HCT116 (cell line): ENCODE measurements at regions not wholly inside any gene's neighbourhood (a gene's known extent, or its start where the extent isn't known, plus 50 kb on each side); places are given as distances from the start of the nearest gene placed in this dataset.

Source experiments
- ATAC-seq: fragments of 200-7000 bp; cut with Tn5 transposase; 2 replicates; pipeline ENCODE4 v1.9.1; 2020; ENCODE audit warnings: mild to moderate bottlenecking, moderate library complexity
- BruUV-seq: library from RNA; stranded (reverse); fragments of 400-500 nt; replicated peaks from 2 replicates; lab custom pipeline; 2021; lab: Mats Ljungman, UMichigan
- CTCF ChIA-PET: fragments of 300-600 bp; sonication (Branson Sonifier 250); formaldehyde crosslinking; loops from one replicate; lab custom pipeline; 2021; ENCODE audit warnings: antibody characterized with exemption; lab: Charles Lee
- POLR2A ChIA-PET: fragments of 300-600, 350-600 bp; sonication (Branson Sonifier 250); formaldehyde crosslinking; loops from one replicate; lab custom pipeline; 2021; ENCODE audit warnings: antibody characterized with exemption; lab: Charles Lee
- RAD21 ChIA-PET, 2 experiments: fragments of 300-600 bp; sonication (Branson Sonifier 250); formaldehyde crosslinking; loops; one replicate each; lab custom pipeline; 2023; ENCODE audit warnings: low total read pairs in 2 of 2; ENCODE audit not compliant: uncharacterized antibody in 2 of 2, unreplicated experiment in 2 of 2, low non-redundant PET in 1 of 2; lab: Charles Lee
- DNase-seq: peaks from one replicate; pipeline ENCODE4 v3.0.0-alpha.2; 2010; ENCODE audit warnings: low read depth, low spot score
- H2AFZ ChIP-seq: fragments of 200-600 bp; shearing (Covaris generic), sonication (generic); 2 replicates; pipeline ENCODE4 v1.6.1; 2017; ENCODE audit warnings: low read depth, mixed run types, mixed read lengths, antibody characterized with exemption, low read length; ENCODE audit not compliant: poor library complexity, severe bottlenecking
- H3K27ac ChIP-seq: 2 replicates; pipeline ENCODE4 v1.5.1; 2012; ENCODE audit warnings: low read depth, low read length
- H3K27me3 ChIP-seq: fragments of 200-600 bp; sonication (generic); 2 replicates; pipeline ENCODE4 v1.6.1; 2016; ENCODE audit warnings: mixed run types, low read length, mixed read lengths; ENCODE audit not compliant: insufficient read depth
- H3K36me3 ChIP-seq, 2 experiments: fragments of 200-500 bp in 1 of 2; fragments of 200-600 bp in 1 of 2; sonication (Bioruptor generic) in 1 of 2; sonication (generic) in 1 of 2; 2 replicates each; pipeline versions ENCODE4 v1.5.1 to v1.6.1; 2014 to 2016; ENCODE audit warnings: low read length in 2 of 2, inconsistent platforms in 1 of 2, mixed read lengths in 1 of 2, mixed run types in 1 of 2; ENCODE audit not compliant: insufficient read depth in 2 of 2, control insufficient read depth in 1 of 2
- H3K4me1 ChIP-seq, 2 experiments: fragments of 200-600 bp in 1 of 2; sonication (generic) in 1 of 2; 2 replicates each; pipeline versions ENCODE4 v1.5.1 to v1.6.1; 2012 to 2017; ENCODE audit warnings: low read length in 2 of 2, inconsistent platforms in 1 of 2, mild to moderate bottlenecking in 1 of 2, mixed read lengths in 1 of 2, mixed run types in 1 of 2, moderate library complexity in 1 of 2; ENCODE audit not compliant: insufficient read depth in 2 of 2, control insufficient read depth in 1 of 2
- H3K4me2 ChIP-seq: fragments of 200-600 bp; sonication (generic); 2 replicates; pipeline ENCODE4 v1.6.1; 2017; ENCODE audit warnings: mixed run types, low read length, mixed read lengths
- H3K4me3 ChIP-seq, 2 experiments: fragments of 200-600 bp in 1 of 2; sonication (generic) in 1 of 2; replicated peaks in 1 of 2; 2 replicates each; pipeline ENCODE4 v1.5.1; 2011 to 2016; ENCODE audit warnings: low read length in 2 of 2, control low read depth in 1 of 2, low read depth in 1 of 2, mild to moderate bottlenecking in 1 of 2, mixed read lengths in 1 of 2, mixed run types in 1 of 2
- H3K79me2 ChIP-seq: fragments of 200-600 bp; sonication (generic); 2 replicates; pipeline ENCODE4 v1.6.1; 2017; ENCODE audit warnings: mild to moderate bottlenecking, mixed run types, low read length, moderate library complexity, mixed read lengths; ENCODE audit not compliant: insufficient read depth
- H3K9ac ChIP-seq: fragments of 200-600 bp; sonication (generic); 2 replicates; pipeline ENCODE4 v1.6.1; 2016; ENCODE audit warnings: low read length, mixed read lengths
- H3K9me2 ChIP-seq: fragments of 200-600 bp; sonication (generic), shearing (Covaris generic); 2 replicates; pipeline ENCODE4 v1.6.1; 2017; ENCODE audit warnings: mixed run types, mild to moderate bottlenecking, moderate library complexity; ENCODE audit not compliant: insufficient read depth
- H3K9me3 ChIP-seq, 2 experiments: fragments of 200-500 bp in 1 of 2; fragments of 200-600 bp in 1 of 2; sonication (Bioruptor generic) in 1 of 2; sonication (generic) in 1 of 2; 2 replicates each; pipeline ENCODE4 v1.6.1; 2014 to 2017; ENCODE audit warnings: low read length in 2 of 2, mixed read lengths in 2 of 2, inconsistent platforms in 1 of 2, low read depth in 1 of 2, mild to moderate bottlenecking in 1 of 2, mixed run types in 1 of 2, moderate library complexity in 1 of 2; ENCODE audit not compliant: control insufficient read depth in 1 of 2, insufficient read depth in 1 of 2
- H4K20me1 ChIP-seq: fragments of 200-600 bp; sonication (generic), shearing (Covaris generic); 2 replicates; pipeline ENCODE4 v1.6.1; 2017; ENCODE audit warnings: mixed run types, mild to moderate bottlenecking, moderate library complexity; ENCODE audit not compliant: insufficient read depth
- CBX3 ChIP-seq: IDR thresholded peaks from 2 replicates; pipeline ENCODE4 v1.6.1; 2012; ENCODE audit warnings: low read depth
- EGR1 ChIP-seq: IDR thresholded peaks from 2 replicates; pipeline ENCODE4 v1.6.1; 2012; ENCODE audit warnings: low read depth
- ELF1 ChIP-seq: IDR thresholded peaks from 2 replicates; pipeline ENCODE4 v1.6.1; 2012; ENCODE audit warnings: low read depth, borderline replicate concordance
- EZH2phosphoT487 ChIP-seq: fragments of 200-600 bp; IDR thresholded peaks from 2 replicates; pipeline ENCODE4 v1.6.1; 2018; ENCODE audit warnings: antibody characterized with exemption, borderline replicate concordance
- RAD21 ChIP-seq: IDR thresholded peaks from 2 replicates; pipeline ENCODE4 v1.6.1; 2012; ENCODE audit warnings: low read depth, mild to moderate bottlenecking
- SIN3A ChIP-seq: IDR thresholded peaks from 2 replicates; pipeline ENCODE4 v1.6.1; 2012; ENCODE audit warnings: low read depth
- SRF ChIP-seq: IDR thresholded peaks from 2 replicates; pipeline ENCODE4 v1.6.1; 2012; ENCODE audit warnings: low read depth
- ZNF274 ChIP-seq: fragments of 200-500 bp; sonication (Bioruptor generic); IDR thresholded peaks from 2 replicates; pipeline ENCODE4 v1.6.1; 2014; ENCODE audit warnings: mild to moderate bottlenecking, low read depth, low read length, inconsistent platforms
- intact Hi-C: fragments of 100-400 bp; cut with micrococcal nuclease; formaldehyde crosslinking; loops from 2 replicates; pipeline ENCODE4 v1.10.0; 2022
- TF ChIP-seq, protein P1 (sequence below): IDR thresholded peaks from 2 replicates; pipeline ENCODE4 v1.6.1; 2011; ENCODE audit warnings: mild to moderate bottlenecking, low read length, moderate library complexity; ENCODE audit not compliant: insufficient replicate concordance; ENCODE audit errors: extremely low read depth
- TF ChIP-seq, protein P2 (sequence below): IDR thresholded peaks from 2 replicates; pipeline ENCODE4 v1.6.1; 2012
- TF ChIP-seq, protein P3 (sequence below), 3 experiments: fragments of 200-600 bp in 1 of 3; sonication (generic) in 1 of 3; IDR thresholded peaks in 2 of 3; conservative IDR thresholded peaks in 1 of 3; 2 replicates each; pipeline ENCODE4 v1.5.1; 2012 to 2017; ENCODE audit warnings: low read depth in 2 of 3, low read length in 2 of 3, antibody characterized with exemption in 1 of 3, borderline replicate concordance in 1 of 3, control low read depth in 1 of 3, mild to moderate bottlenecking in 1 of 3, mixed read lengths in 1 of 3, mixed run types in 1 of 3, moderate library complexity in 1 of 3; ENCODE audit not compliant: insufficient read depth in 1 of 3

DNA sequence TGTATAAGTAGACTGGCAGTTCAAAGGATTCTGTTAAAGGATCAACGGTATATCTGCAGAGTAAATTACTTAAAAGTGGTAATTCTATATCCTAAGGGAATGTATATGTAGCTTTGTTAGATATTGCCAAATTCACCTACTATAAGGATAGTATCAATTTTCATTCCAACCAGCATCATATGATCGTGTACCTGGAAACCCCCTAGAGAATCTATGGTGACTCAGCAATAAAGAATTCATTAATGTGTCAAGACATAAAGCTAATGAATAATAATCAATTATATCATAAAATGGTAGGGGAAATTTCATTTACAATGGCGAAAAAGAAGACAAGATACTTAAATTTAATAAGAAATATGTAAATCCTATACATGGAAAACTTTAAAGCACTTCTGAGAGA, 234.1 kb upstream of the ACTBL2 start:
- Histone ChIP-seq H3K4me3 (no peak overlapping the region), H3K79me2 (no peaks in the 10 kb centered on the region), H3K9me2 (no peaks in the 10 kb centered on the region), H3K9me3 (no peaks in the 10 kb centered on the region), H3K4me1 (peaks cover 0 to 20% of the 10 kb centered on the region in 2 experiments; a peak in 2 of 4 replicates), H3K27ac (no peak overlapping the region), H3K4me2 (no peak overlapping the region), H3K36me3 (no peaks in the 10 kb centered on the region), H3K27me3 (no peaks in the 10 kb centered on the region), H2AFZ (peak overlapping the region; percentile 50), H4K20me1 (no peaks in the 10 kb centered on the region), H3K9ac (no peak overlapping the region)
- no TSS peak for BruUV-seq
- POLR2A ChIA-PET = no interaction called here
- intact Hi-C loops = no loop called here
- TF ChIP-seq SRF (no peak), SIN3A (no peak)
- TF ChIP-seq, protein P1, sequence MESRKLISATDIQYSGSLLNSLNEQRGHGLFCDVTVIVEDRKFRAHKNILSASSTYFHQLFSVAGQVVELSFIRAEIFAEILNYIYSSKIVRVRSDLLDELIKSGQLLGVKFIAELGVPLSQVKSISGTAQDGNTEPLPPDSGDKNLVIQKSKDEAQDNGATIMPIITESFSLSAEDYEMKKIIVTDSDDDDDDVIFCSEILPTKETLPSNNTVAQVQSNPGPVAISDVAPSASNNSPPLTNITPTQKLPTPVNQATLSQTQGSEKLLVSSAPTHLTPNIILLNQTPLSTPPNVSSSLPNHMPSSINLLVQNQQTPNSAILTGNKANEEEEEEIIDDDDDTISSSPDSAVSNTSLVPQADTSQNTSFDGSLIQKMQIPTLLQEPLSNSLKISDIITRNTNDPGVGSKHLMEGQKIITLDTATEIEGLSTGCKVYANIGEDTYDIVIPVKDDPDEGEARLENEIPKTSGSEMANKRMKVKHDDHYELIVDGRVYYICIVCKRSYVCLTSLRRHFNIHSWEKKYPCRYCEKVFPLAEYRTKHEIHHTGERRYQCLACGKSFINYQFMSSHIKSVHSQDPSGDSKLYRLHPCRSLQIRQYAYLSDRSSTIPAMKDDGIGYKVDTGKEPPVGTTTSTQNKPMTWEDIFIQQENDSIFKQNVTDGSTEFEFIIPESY = no peak
- TF ChIP-seq, protein P2, sequence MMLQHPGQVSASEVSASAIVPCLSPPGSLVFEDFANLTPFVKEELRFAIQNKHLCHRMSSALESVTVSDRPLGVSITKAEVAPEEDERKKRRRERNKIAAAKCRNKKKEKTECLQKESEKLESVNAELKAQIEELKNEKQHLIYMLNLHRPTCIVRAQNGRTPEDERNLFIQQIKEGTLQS = no peak
- DNase-seq (no peak), ATAC-seq (no peak)
- CTCF ChIA-PET = no interaction called here
- RAD21 ChIA-PET = no interaction called here

DNA sequence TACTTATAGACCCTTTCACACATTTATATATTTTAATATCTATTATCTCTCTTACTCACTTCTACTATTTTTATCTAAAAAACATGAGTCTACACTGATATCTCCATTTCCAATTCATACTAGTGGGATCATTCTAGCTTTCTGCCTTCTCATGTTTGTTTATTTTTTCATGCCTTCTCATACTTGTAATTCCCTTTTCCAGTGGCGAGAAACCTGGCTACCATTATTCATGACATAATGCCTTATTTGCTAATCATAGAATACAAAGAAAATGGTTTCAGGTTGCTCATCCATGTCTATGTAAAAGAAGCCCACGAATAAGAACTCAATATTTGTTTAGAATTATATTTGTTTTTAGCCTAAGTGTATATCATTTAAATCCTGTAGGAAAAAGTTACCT, 232.7 kb upstream of the ACTBL2 start:
- CTCF ChIA-PET = no interaction called here
- Histone ChIP-seq H3K27me3 (no peaks in the 10 kb centered on the region), H3K4me1 (peaks cover 0 to 20% of the 10 kb centered on the region in 2 experiments; a peak in 2 of 4 replicates), H3K9me2 (no peaks in the 10 kb centered on the region), H3K27ac (no peak overlapping the region), H3K36me3 (no peaks in the 10 kb centered on the region), H3K4me3 (no peak overlapping the region), H3K9me3 (no peaks in the 10 kb centered on the region), H3K9ac (no peak overlapping the region), H3K79me2 (no peaks in the 10 kb centered on the region), H4K20me1 (no peaks in the 10 kb centered on the region), H2AFZ (no peak overlapping the region), H3K4me2 (no peak overlapping the region)
- no peak for TF ChIP-seq RAD21
- no peak for TF ChIP-seq ELF1
- no peak for TF ChIP-seq EZH2phosphoT487
- TF ChIP-seq, protein P2 = no peak
- TF ChIP-seq EGR1 = no peak
- no peak for TF ChIP-seq CBX3
- TF ChIP-seq, protein P3, sequence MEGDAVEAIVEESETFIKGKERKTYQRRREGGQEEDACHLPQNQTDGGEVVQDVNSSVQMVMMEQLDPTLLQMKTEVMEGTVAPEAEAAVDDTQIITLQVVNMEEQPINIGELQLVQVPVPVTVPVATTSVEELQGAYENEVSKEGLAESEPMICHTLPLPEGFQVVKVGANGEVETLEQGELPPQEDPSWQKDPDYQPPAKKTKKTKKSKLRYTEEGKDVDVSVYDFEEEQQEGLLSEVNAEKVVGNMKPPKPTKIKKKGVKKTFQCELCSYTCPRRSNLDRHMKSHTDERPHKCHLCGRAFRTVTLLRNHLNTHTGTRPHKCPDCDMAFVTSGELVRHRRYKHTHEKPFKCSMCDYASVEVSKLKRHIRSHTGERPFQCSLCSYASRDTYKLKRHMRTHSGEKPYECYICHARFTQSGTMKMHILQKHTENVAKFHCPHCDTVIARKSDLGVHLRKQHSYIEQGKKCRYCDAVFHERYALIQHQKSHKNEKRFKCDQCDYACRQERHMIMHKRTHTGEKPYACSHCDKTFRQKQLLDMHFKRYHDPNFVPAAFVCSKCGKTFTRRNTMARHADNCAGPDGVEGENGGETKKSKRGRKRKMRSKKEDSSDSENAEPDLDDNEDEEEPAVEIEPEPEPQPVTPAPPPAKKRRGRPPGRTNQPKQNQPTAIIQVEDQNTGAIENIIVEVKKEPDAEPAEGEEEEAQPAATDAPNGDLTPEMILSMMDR (IDR thresholded peaks at IDR 0.05 in 2 of 3, conservative IDR thresholded peaks at IDR 0.05 in 1 of 3; ENCODE audit: borderline replicate concordance in 1 of 3, insufficient read depth in 1 of 3, low read depth in 2 of 3, low read length in 2 of 3) = no peak
- TF ChIP-seq ZNF274 = no peak
- RAD21 ChIA-PET = no interaction called here
- POLR2A ChIA-PET = no interaction called here
- DNase-seq (no peak), ATAC-seq (no peak)
- BruUV-seq = no TSS peak
- intact Hi-C loops = no loop called here
